Astrocyte of the spinal cord (primary cell): ENCODE measurements at regions not wholly inside any gene's neighbourhood (a gene's known extent, or its start where the extent isn't known, plus 50 kb on each side); places are given as distances from the start of the nearest gene placed in this dataset.

Experiments used
- DNase-seq: peaks from one replicate; pipeline ENCODE4 v3.0.0; 2011; ENCODE audit warnings: low read depth, low spot score
- H3K4me3 ChIP-seq: 2 replicates; pipeline ENCODE4 v1.5.1; 2011; ENCODE audit warnings: low read depth, mild to moderate bottlenecking, low read length, moderate library complexity
- in situ Hi-C: cut with HindIII; loops from 2 replicates; pipeline ENCODE4 v1.10.0; 2017; ENCODE audit warnings: low sequenced_read_pairs
- TF ChIP-seq, protein P1 (sequence below): IDR thresholded peaks from 2 replicates; pipeline ENCODE4 v1.5.1; 2012; ENCODE audit warnings: low read depth, mild to moderate bottlenecking, low read length, inconsistent platforms

DNA sequence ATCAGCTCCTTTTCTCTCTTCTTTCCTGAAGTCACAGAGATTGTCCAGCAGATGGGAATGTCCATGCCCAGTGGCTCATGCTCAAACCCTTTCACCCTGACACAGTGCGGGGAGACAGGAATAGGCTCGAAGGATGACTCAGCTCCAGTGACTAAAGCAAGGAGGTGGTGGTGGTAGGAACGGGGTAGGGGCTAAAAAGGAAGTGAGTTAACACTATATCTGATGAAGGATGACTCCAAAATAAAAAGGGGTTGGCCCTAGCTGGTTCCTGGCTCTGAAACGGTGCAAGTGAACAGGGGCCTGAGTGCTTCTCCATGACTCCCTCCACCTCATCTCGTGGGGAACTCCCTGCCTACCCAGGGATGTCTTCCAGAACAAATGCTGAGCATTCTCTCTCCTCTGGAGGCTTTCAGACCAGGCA, 167.4 kb upstream of the LPP start:
- DNase-seq: peak; percentile 87
- TF ChIP-seq, protein P1, sequence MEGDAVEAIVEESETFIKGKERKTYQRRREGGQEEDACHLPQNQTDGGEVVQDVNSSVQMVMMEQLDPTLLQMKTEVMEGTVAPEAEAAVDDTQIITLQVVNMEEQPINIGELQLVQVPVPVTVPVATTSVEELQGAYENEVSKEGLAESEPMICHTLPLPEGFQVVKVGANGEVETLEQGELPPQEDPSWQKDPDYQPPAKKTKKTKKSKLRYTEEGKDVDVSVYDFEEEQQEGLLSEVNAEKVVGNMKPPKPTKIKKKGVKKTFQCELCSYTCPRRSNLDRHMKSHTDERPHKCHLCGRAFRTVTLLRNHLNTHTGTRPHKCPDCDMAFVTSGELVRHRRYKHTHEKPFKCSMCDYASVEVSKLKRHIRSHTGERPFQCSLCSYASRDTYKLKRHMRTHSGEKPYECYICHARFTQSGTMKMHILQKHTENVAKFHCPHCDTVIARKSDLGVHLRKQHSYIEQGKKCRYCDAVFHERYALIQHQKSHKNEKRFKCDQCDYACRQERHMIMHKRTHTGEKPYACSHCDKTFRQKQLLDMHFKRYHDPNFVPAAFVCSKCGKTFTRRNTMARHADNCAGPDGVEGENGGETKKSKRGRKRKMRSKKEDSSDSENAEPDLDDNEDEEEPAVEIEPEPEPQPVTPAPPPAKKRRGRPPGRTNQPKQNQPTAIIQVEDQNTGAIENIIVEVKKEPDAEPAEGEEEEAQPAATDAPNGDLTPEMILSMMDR: peak; percentile 6
- H3K4me3 ChIP-seq: no peak overlapping the region
- in situ Hi-C loops: no loop called here

DNA sequence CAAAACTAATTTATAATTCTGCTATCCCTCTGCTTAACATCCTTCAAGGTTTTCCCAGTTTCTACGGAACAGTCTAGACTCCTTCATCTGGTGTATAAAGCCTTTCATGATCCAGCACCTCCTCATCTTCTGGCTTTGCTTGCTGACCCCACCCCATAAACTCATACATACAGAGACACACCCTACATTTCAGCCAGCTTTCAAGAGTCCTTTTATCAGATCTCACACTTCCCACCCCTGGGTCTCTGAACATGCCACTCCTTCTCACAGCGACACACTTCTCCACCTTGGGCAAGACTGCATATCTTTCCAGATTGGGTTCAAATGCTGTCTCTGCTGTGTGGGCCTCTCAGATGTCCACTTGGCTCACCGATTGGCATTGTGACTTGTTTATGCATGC, 166.8 kb upstream of the LPP start:
- DNase-seq: no peak
- no peak overlapping the region for H3K4me3 ChIP-seq
- TF ChIP-seq, protein P1: no peak
- in situ Hi-C loops: no loop called here

DNA sequence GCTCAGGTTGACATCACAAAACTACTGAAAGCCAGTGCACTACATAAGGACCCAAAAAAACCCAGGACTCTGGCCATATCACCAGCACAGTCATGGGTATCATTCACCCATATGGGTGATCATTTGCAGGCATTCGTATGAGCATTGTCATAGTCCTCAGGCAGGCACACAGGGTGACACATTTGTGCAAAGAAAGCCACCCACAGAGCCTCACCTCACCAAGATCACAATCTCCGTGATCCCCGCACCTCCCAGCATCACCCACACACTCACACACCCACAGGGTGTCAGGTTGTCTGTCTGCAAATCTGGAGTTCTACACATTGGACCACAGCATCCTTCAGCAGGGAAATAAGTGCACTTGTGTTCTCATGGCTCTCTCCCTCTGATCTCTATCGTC, 166.0 kb upstream of the LPP start:
- in situ Hi-C loops: no loop called here
- H3K4me3 ChIP-seq: no peak overlapping the region
- TF ChIP-seq, protein P1: no peak
- no peak for DNase-seq

DNA sequence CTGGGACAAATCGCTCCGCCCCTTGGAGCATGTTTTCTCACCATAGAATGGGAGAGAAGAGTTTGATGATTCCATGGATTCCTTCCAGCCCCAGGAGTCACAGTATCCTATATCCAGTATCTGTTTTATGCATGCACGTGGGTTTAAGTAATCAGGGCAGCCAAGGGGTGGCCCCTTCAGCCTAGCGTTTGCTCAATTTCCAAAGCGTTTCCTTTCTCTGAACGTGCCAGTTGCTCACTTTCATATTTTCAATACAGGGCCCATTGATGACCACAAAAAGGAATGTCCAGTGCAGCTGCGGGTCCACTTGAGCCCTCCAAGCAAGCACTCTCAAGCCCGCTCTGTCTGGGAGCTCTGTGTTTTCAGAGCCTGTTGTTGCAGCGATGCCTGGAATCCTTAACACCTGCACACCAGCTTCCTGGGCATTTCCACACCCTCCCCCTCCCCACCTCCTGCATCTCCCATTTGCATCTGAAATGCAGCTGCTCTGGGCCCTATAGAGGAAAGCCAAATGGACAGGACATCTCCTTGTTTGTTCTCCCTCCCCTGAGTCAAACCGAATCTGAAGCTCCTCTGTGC, 164.3 kb upstream of the LPP start:
- no peak overlapping the region for H3K4me3 ChIP-seq

DNA sequence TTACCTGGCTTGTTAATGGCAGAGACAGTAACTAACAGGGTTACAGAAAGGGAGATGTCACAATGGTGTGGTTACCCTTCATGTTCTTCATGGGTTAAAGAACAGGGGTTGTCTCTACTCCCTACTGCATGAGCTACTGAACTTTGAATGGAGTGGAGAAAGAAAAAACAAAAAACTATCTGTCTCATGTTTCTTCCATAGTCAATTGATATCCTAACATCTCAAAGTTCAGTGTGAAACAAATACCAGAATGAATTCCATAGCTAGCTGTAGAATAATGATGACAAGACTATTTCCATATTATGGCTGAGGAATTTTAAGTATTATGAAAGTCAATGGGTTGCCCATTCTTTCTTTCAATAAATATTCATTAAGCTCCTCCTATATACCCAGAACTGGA, 161.3 kb upstream of the LPP start:
- DNase-seq: no peak
- TF ChIP-seq, protein P1: no peak
- in situ Hi-C loops: no loop called here
- no peak overlapping the region for H3K4me3 ChIP-seq

More for the DNA sequence above, 164.3 kb upstream of the LPP start:
- in situ Hi-C loops: no loop called here
- no peak for DNase-seq
- TF ChIP-seq, protein P1: no peak

DNA sequence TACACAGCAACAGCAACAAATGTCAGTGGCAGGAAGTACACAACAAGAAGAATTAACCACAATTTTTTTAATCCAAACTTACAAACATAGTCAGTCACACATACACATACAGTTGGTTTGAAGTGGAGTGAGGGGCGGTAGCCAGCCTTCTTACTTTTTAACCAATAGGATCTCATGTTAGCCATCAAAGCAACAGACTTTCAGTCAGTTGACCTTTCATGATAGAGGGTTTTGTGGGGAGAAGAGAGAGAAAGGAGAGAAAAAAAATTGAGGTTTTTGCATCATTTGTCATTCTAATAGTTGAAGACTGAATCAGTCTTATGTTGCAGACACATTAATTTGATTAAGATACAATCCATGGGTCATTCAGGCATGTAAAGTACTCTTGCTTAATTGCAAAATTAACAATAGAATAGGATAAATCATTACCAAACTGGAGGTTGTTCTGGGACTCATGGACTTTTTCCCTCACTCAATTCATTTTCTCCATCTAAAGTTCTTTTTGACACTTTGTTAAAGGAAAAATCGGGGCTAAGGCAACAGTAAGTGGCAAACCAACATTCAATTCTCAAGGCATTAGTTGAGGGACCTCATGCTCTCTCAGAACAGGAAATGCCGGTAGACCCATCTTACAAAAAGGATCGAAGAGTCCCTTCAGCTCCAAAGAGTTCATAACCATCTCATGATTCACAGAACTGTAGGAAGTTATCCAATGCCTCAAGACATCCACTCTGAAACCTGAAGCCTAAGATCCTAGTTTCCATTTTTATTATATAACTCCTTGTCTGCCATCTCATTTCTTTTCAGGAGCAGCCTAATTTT, 159.5 kb upstream of the LPP start:
- in situ Hi-C loops: no loop called here
- no peak overlapping the region for H3K4me3 ChIP-seq
- DNase-seq: peak; percentile 67

More for the DNA sequence above, 159.5 kb upstream of the LPP start:
- TF ChIP-seq, protein P1: no peak
